ELR (cell line): ENCODE measurements at regions not wholly inside any gene's neighbourhood (a gene's known extent, or its start where the extent isn't known, plus 50 kb on each side); places are given as distances from the start of the nearest gene placed in this dataset.
A peak's percentile ranks its signal among the peaks of the same experiment; 100 is the strongest.
"Not testable (repeated sequence)": the region's sequence is repeated elsewhere in the genome, so short reads cannot be mapped to it uniquely, and the experiment has no call there.

Source experiments
- DNase-seq: peaks from one replicate; pipeline ENCODE4 v3.0.0-alpha.2; 2015; ENCODE audit warnings: low read depth

- peak; percentile 60 for DNase-seq
These were observed 112.9 kb downstream of the METRNL start for GRCh38 chr17:83192161-83192788.

- not testable (repeated sequence) for DNase-seq
These were observed 113.5 kb downstream of the METRNL start for GRCh38 chr17:83192789-83193335.

GRCh38 chr17:83193336-83194185 lies 114.2 kb downstream of the METRNL start:
- DNase-seq = peak; percentile 52

GRCh38 chr17:83194186-83194561 lies 114.8 kb downstream of the METRNL start:
- DNase-seq = no peak

- peak; percentile 71 for DNase-seq
These were observed 115.4 kb downstream of the METRNL start for GRCh38 chr17:83194761-83195329.

- DNase-seq = peak; percentile 46
These were observed 116.1 kb downstream of the METRNL start for GRCh38 chr17:83195330-83196023.

GRCh38 chr17:83196024-83196365 lies 116.6 kb downstream of the METRNL start:
- DNase-seq = peak; percentile 37

GRCh38 chr17:83196366-83196765 lies 117.0 kb downstream of the METRNL start:
- no peak for DNase-seq

- no peak for DNase-seq
These were observed 117.8 kb downstream of the METRNL start for GRCh38 chr17:83196973-83197880.

- DNase-seq = no peak
These were observed 119.2 kb downstream of the METRNL start for GRCh38 chr17:83198366-83199341.

- DNase-seq = peak; percentile 80
These were observed 120.2 kb downstream of the METRNL start for GRCh38 chr17:83199500-83200201.

GRCh38 chr17:83200231-83200699 lies 120.9 kb downstream of the METRNL start:
- DNase-seq = peak; percentile 69

- DNase-seq = no peak
These were observed 121.3 kb downstream of the METRNL start for GRCh38 chr17:83200751-83201150.

- no peak for DNase-seq
These were observed 122.0 kb downstream of the METRNL start for GRCh38 chr17:83201206-83202001.

- DNase-seq = no peak
These were observed 122.9 kb downstream of the METRNL start for GRCh38 chr17:83202002-83203000.

- DNase-seq = peak; percentile 100
These were observed 123.7 kb downstream of the METRNL start for GRCh38 chr17:83203073-83203471.
